H1 (cell line): ENCODE measurements at regions not wholly inside any gene's neighbourhood (a gene's known extent, or its start where the extent isn't known, plus 50 kb on each side); places are given as distances from the start of the nearest gene placed in this dataset.
A peak's percentile ranks its signal among the peaks of the same experiment; 100 is the strongest.

ENCODE experiments used
- CTCF ChIA-PET: fragments of 300-600 bp; sonication (Branson Sonifier 250); formaldehyde crosslinking; loops from one replicate; lab custom pipeline; 2021; ENCODE audit not compliant: partially characterized antibody; lab: Charles Lee
- POLR2A ChIA-PET: fragments of 300-600 bp; sonication (Branson Sonifier 250); formaldehyde crosslinking; loops from one replicate; lab custom pipeline; 2021; ENCODE audit warnings: inconsistent platforms; ENCODE audit not compliant: partially characterized antibody; lab: Charles Lee
- DNase-seq, 2 experiments: peaks; one replicate each; pipeline versions ENCODE4 v3.0.0 to v3.0.0-alpha.2; 2010 to 2022; ENCODE audit warnings: low spot score in 2 of 2, low read depth in 1 of 2, mixed read lengths in 1 of 2
- FAIRE-seq: peaks from 2 replicates; lab custom pipeline; 2011; peaks lifted over from hg19 to GRCh38; lab: Jason Lieb, UNC
- H2AFZ ChIP-seq: 2 replicates; pipeline ENCODE4 v1.8.1; 2012; ENCODE audit warnings: low read length, inconsistent platforms
- H2AK5ac ChIP-seq: 2 replicates; pipeline ENCODE4 v1.6.1; 2013; ENCODE audit warnings: low read depth, low read length
- H2BK120ac ChIP-seq: replicated peaks from 2 replicates; pipeline ENCODE3; 2013; ENCODE audit warnings: low read depth, low read length, inconsistent platforms
- H2BK12ac ChIP-seq: 2 replicates; pipeline ENCODE4 v1.6.1; 2013; ENCODE audit warnings: low read depth, low read length
- H2BK15ac ChIP-seq: 2 replicates; pipeline ENCODE4 v1.6.1; 2013; ENCODE audit warnings: low read length
- H2BK20ac ChIP-seq: 2 replicates; pipeline ENCODE4 v1.6.1; 2013; ENCODE audit warnings: low read length
- H2BK5ac ChIP-seq: 2 replicates; pipeline ENCODE4 v1.6.1; 2013; ENCODE audit warnings: low read depth, low read length
- H3K14ac ChIP-seq: 2 replicates; pipeline ENCODE4 v1.6.1; 2013; ENCODE audit warnings: inconsistent platforms; ENCODE audit not compliant: insufficient read length
- H3K18ac ChIP-seq: 2 replicates; pipeline ENCODE4 v1.6.1; 2013; ENCODE audit warnings: low read length; ENCODE audit errors: extremely low read depth
- H3K23ac ChIP-seq: 2 replicates; pipeline ENCODE4 v1.6.1; 2013; ENCODE audit warnings: inconsistent platforms; ENCODE audit not compliant: insufficient read length
- H3K23me2 ChIP-seq: 2 replicates; pipeline ENCODE4 v1.6.1; 2013; ENCODE audit warnings: low read depth, low read length
- H3K27ac ChIP-seq: 2 replicates; pipeline ENCODE4 v1.6.1; 2011; ENCODE audit warnings: low read depth, low read length, inconsistent platforms
- H3K27me3 ChIP-seq, 4 experiments: replicated peaks in 1 of 4; 1 replicate in 1 of 4; 2 replicates in 3 of 4; pipeline versions ENCODE4 v1.6.1 to v1.8.1; 2011 to 2013; ENCODE audit warnings: low read length in 3 of 4, mild to moderate bottlenecking in 3 of 4, inconsistent platforms in 2 of 4, mixed read lengths in 2 of 4, moderate library complexity in 1 of 4; ENCODE audit not compliant: control insufficient read depth in 3 of 4, insufficient read depth in 3 of 4; ENCODE audit errors: extremely low read depth in 1 of 4
- H3K36me3 ChIP-seq, 4 experiments: 2 replicates each; pipeline versions ENCODE4 v1.6.1 to v1.8.1; 2011 to 2013; ENCODE audit warnings: mild to moderate bottlenecking in 4 of 4, low read length in 3 of 4, moderate library complexity in 2 of 4, control low read depth in 1 of 4, inconsistent platforms in 1 of 4; ENCODE audit not compliant: insufficient read depth in 4 of 4, control insufficient read depth in 2 of 4
- H3K4ac ChIP-seq: replicated peaks from 2 replicates; pipeline ENCODE3; 2013; ENCODE audit warnings: low read length, low read depth, mixed read lengths, inconsistent platforms; ENCODE audit not compliant: insufficient read length
- H3K4me1 ChIP-seq, 4 experiments: replicated peaks in 1 of 4; 1 replicate in 1 of 4; 2 replicates in 3 of 4; pipeline versions ENCODE4 v1.6.1 to v1.8.1; 2011 to 2013; ENCODE audit warnings: low read length in 3 of 4, inconsistent platforms in 2 of 4, mixed read lengths in 1 of 4; ENCODE audit not compliant: insufficient read depth in 4 of 4, control insufficient read depth in 3 of 4
- H3K4me2 ChIP-seq, 2 experiments: 2 replicates each; pipeline versions ENCODE4 v1.6.1 to v1.8.1; 2011 to 2013; ENCODE audit warnings: low read depth in 2 of 2, low read length in 2 of 2, control low read depth in 1 of 2, inconsistent platforms in 1 of 2, mild to moderate bottlenecking in 1 of 2; ENCODE audit not compliant: insufficient read depth in 1 of 2
- H3K4me3 ChIP-seq, 4 experiments: fragments of 200-600, 300-600 bp in 1 of 4; sonication (generic), shearing (Covaris generic), sonication (Bioruptor Twin) in 1 of 4; 2 replicates each; pipeline versions ENCODE4 v1.5.1 to v1.8.1; 2011 to 2016; ENCODE audit warnings: low read length in 4 of 4, low read depth in 3 of 4, control low read depth in 2 of 4, inconsistent platforms in 2 of 4, mild to moderate bottlenecking in 2 of 4, mixed read lengths in 1 of 4, moderate library complexity in 1 of 4; ENCODE audit not compliant: insufficient read depth in 2 of 4; ENCODE audit errors: extremely low read depth in 1 of 4
- H3K56ac ChIP-seq: replicated peaks from 2 replicates; pipeline ENCODE3; 2013; ENCODE audit warnings: low read depth, mild to moderate bottlenecking, mixed read lengths, low read length, inconsistent platforms; ENCODE audit not compliant: insufficient read length
- H3K79me1 ChIP-seq: 2 replicates; pipeline ENCODE4 v1.6.1; 2013; ENCODE audit warnings: low read depth, low read length, control low read depth
- H3K79me2 ChIP-seq, 2 experiments: 2 replicates each; pipeline versions ENCODE4 v1.6.1 to v1.8.1; 2012 to 2013; ENCODE audit warnings: low read length in 2 of 2, mild to moderate bottlenecking in 2 of 2, inconsistent platforms in 1 of 2; ENCODE audit not compliant: insufficient read depth in 2 of 2, control insufficient read depth in 1 of 2
- H3K9ac ChIP-seq, 4 experiments: replicated peaks in 1 of 4; 1 replicate in 1 of 4; 2 replicates in 3 of 4; pipeline versions ENCODE4 v1.6.1 to v1.8.1; 2011 to 2013; ENCODE audit warnings: low read depth in 3 of 4, low read length in 3 of 4, control low read depth in 2 of 4, mild to moderate bottlenecking in 2 of 4, moderate library complexity in 2 of 4, inconsistent platforms in 1 of 4; ENCODE audit errors: extremely low read depth in 1 of 4
- H3K9me3 ChIP-seq, 2 experiments: 2 replicates each; pipeline versions ENCODE4 v1.6.1 to v1.8.1; 2012 to 2013; ENCODE audit warnings: mild to moderate bottlenecking in 2 of 2, moderate library complexity in 2 of 2, control low read depth in 1 of 2, inconsistent platforms in 1 of 2, low read depth in 1 of 2, low read length in 1 of 2, mixed read lengths in 1 of 2; ENCODE audit not compliant: insufficient read depth in 2 of 2
- H4K20me1 ChIP-seq, 2 experiments: replicated peaks in 1 of 2; 2 replicates each; pipeline versions ENCODE3 to v1.8.1; 2011 to 2013; ENCODE audit warnings: inconsistent platforms in 2 of 2, low read length in 2 of 2, mild to moderate bottlenecking in 1 of 2; ENCODE audit not compliant: insufficient read depth in 2 of 2, control insufficient read depth in 1 of 2
- H4K5ac ChIP-seq: 2 replicates; pipeline ENCODE4 v1.6.1; 2013; ENCODE audit warnings: low read length, low read depth, mixed read lengths, inconsistent platforms; ENCODE audit not compliant: insufficient read length
- H4K8ac ChIP-seq: 2 replicates; pipeline ENCODE4 v1.8.0; 2013; ENCODE audit warnings: mild to moderate bottlenecking, moderate library complexity, low read length, inconsistent platforms; ENCODE audit not compliant: insufficient read depth; ENCODE audit errors: extremely low read depth
- H4K91ac ChIP-seq: replicated peaks from 2 replicates; pipeline ENCODE3; 2013; ENCODE audit warnings: low read length, mixed read lengths, inconsistent platforms; ENCODE audit not compliant: insufficient read length
- CTCF ChIP-seq, 3 experiments: IDR thresholded peaks; 1 replicate in 2 of 3; 2 replicates in 1 of 3; pipeline versions ENCODE4 v1.5.1 to v1.6.1; 2011; ENCODE audit warnings: low read length in 3 of 3, mild to moderate bottlenecking in 3 of 3, inconsistent platforms in 2 of 3, low read depth in 1 of 3, moderate library complexity in 1 of 3; ENCODE audit not compliant: insufficient read depth in 1 of 3; ENCODE audit errors: control extremely low read depth in 1 of 3
- RAD21 ChIP-seq, 2 experiments: IDR thresholded peaks in 1 of 2; conservative IDR thresholded peaks in 1 of 2; 2 replicates each; pipeline ENCODE4 v1.6.1; 2011; ENCODE audit warnings: low read depth in 2 of 2, low read length in 2 of 2, improper control_type of control experiment in 1 of 2, inconsistent platforms in 1 of 2, mild to moderate bottlenecking in 1 of 2, moderate library complexity in 1 of 2
- TEAD4 ChIP-seq: IDR thresholded peaks from 2 replicates; pipeline ENCODE4 v1.6.1; 2012; ENCODE audit warnings: low read depth, low read length, inconsistent platforms, mixed read lengths
- YY1 ChIP-seq: IDR thresholded peaks from 2 replicates; pipeline ENCODE4 v1.6.1; 2011; ENCODE audit warnings: low read depth, mild to moderate bottlenecking, low read length
- WGBS, 2 experiments: shearing (Covaris generic) in 1 of 2; methylation state at CpG; one replicate each; pipeline versions ENCODE4 v1.1.6 to v1.1.7; 2013 to 2015; ENCODE audit warnings: low lambda C conversion rate in 2 of 2, mixed read lengths in 2 of 2, inconsistent platforms in 1 of 2, low coverage in 1 of 2, missing lambda C conversion rate in 1 of 2; ENCODE audit not compliant: insufficient replicate concordance in 2 of 2, insufficient coverage in 1 of 2, insufficient read length in 1 of 2; ENCODE audit errors: extremely low coverage in 1 of 2, missing lambda C conversion rate in 1 of 2; 5-methylcytosine and 5-hydroxymethylcytosine counted together

- H4K91ac ChIP-seq: no peak overlapping the region
- no peak overlapping the region for H2BK120ac ChIP-seq
- no peak overlapping the region for H4K8ac ChIP-seq
- H3K23me2 ChIP-seq: no peaks in the 10 kb centered on the region
- no peak overlapping the region for H3K4me2 ChIP-seq
- H2AFZ ChIP-seq: no peak overlapping the region
- H3K9ac ChIP-seq: no peak overlapping the region
- peak; percentile 92 for FAIRE-seq
- no peak overlapping the region for H2BK20ac ChIP-seq
- no peak overlapping the region for H3K18ac ChIP-seq
- no peak overlapping the region for H3K27ac ChIP-seq
- H3K36me3 ChIP-seq: no peaks in the 10 kb centered on the region
- TF ChIP-seq CTCF (IDR thresholded peaks at IDR 0.05; ENCODE audit: control extremely low read depth in 1 of 3, insufficient read depth in 1 of 3, low read depth in 1 of 3, low read length in 3 of 3) (peak in 2 of 3 experiments; percentile 81 to 85; a peak in 3 of 4 replicates), YY1 (0 out of 2 replicates have a peak, but pooled peaks have one; percentile 19), RAD21 (IDR thresholded peaks at IDR 0.05 in 1 of 2, conservative IDR thresholded peaks at IDR 0.05 in 1 of 2; ENCODE audit: low read depth in 2 of 2, low read length in 2 of 2) (peak; percentile 95 to 96), TEAD4 (no peak)
- whole genome bisulfite sequencing, 2 experiments: 33% methylated on average over 7 of the region's 7 CpGs; no CpG with 5 or more reads in 1 of the 2 experiments
- no peak overlapping the region for H3K23ac ChIP-seq
- CTCF ChIA-PET: interaction anchor here (0.6 to 6.1 kb wide), 44 partner anchors 9 to 1490 kb away, joined by 3 to 61 read pairs (median 4); no protein-coding TSS in a partner anchor
- H3K4me1 ChIP-seq: no peaks in the 10 kb centered on the region
- no peak overlapping the region for H3K14ac ChIP-seq
- H2BK15ac ChIP-seq: no peak overlapping the region
- H3K79me2 ChIP-seq: no peaks in the 10 kb centered on the region
- H3K27me3 ChIP-seq: no peaks in the 10 kb centered on the region
- no peaks in the 10 kb centered on the region for H4K20me1 ChIP-seq
- H3K9me3 ChIP-seq: no peaks in the 10 kb centered on the region
- no peak overlapping the region for H2BK5ac ChIP-seq
- H2BK12ac ChIP-seq: no peak overlapping the region
- no peak overlapping the region for H3K4ac ChIP-seq
- POLR2A ChIA-PET: no interaction called here
- H3K4me3 ChIP-seq: no peak overlapping the region
- DNase-seq: peak in 1 of 2 experiments; percentile 75
- no peak overlapping the region for H2AK5ac ChIP-seq
- H4K5ac ChIP-seq: no peak overlapping the region
- H3K79me1 ChIP-seq: no peaks in the 10 kb centered on the region
- H3K56ac ChIP-seq: no peak overlapping the region
These were observed 456.7 kb upstream of the SEL1L start for GRCh38 chr14:81990312-81990761.
